Activated CD8-positive, alpha-beta memory T cell treated with anti-CD3 and anti-CD28 coated beads for 24 hours (primary cell): ENCODE measurements at regions not wholly inside any gene's neighbourhood (a gene's known extent, or its start where the extent isn't known, plus 50 kb on each side); places are given as distances from the start of the nearest gene placed in this dataset.

Experiments
- DNase-seq: peaks from one replicate; pipeline ENCODE4 v3.0.0-alpha.2; 2020

DNA sequence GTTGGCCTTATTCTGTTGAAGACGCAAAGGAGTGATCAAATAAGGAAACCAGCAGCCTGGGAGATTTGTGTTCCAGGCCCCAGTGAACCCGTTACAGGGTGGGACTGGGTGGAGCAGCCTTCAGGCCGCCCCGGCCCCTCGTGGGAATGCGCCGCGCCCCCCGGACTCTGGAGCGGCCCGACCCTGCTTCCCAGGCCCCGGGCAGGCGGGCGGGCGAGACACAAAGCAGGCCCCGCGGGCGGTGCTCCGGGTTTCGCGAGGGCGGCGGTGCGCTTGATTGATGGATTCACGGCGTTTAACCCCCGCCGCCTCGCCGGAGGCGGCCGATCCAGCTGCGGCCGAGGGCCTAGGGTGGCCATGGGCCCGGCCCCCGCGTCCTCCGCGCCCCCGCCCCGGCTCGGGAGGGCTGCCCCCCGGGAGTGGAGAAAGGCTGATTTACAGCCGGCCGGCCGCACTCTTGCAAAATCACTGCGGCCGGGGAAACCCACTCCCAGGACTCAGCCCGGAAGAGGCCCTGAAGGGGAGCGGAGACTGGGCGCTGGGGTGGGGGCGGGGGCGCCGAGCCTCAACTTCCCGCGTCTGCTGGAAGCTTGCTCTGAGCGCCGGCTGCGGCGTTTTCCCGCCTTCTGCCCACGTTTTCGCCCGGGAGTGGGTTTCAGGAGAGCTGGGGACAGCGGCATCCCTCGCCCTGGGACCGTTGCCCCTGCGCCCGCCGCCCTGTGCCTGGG is 299.6 kb upstream of the NFE2L3 start:
- DNase-seq = peak; percentile 61

DNA sequence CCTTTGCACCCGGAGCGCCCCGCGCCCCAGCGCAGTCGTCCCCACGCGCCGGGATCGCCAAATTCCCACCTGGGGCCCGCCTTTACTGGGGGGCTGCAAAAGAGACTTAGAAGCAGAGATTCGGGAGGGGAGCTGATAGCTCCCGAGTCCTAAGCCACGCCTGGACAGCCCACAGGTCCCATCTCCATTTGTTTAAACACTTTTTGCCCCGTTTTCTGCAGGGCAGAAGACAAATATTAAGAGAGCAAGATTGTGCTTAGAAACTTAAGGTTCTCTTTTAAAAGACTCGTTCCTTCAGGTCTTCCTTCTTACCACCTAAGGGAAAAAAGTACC is 299.1 kb upstream of the NFE2L3 start:
- DNase-seq = no peak

DNA sequence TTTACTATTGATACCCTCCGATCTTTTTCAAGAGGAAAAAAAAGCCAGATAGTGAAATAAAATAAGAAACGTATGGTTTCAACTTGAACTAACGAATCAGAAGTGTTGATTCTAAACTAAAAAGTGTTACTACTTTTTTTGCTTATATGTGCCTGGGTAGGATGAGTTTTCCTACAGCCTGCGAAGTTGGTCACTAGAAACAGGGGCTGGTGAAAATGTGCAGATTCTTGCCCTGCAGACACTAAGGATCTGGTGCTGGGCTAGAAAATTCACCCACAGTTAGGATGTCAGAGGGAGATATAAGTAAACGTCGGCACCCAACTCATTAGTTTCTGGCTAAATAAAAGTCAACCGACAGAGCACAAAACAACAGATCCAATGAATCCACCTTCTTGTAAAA is 298.7 kb upstream of the NFE2L3 start:
- no peak for DNase-seq

DNA sequence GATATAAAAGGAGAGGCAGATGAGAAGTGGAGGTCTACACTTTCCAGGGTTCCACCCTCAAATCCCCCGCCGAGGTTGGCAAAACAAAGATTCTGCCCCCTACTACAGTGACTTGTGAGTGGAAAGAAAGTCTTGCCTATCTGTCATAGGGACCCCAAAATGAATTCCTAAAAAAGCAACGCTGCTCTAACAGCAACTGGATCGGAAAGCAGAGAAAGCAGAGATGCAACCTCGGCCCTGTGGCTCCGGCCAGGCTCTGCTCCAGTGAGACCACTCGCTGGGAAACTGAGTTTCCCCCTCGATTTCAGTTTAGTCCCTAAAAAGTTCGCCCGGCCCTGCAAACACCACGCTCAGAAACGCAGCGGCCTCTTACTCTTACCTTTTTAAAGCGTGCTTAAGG is 297.9 kb upstream of the NFE2L3 start:
- no peak for DNase-seq

DNA sequence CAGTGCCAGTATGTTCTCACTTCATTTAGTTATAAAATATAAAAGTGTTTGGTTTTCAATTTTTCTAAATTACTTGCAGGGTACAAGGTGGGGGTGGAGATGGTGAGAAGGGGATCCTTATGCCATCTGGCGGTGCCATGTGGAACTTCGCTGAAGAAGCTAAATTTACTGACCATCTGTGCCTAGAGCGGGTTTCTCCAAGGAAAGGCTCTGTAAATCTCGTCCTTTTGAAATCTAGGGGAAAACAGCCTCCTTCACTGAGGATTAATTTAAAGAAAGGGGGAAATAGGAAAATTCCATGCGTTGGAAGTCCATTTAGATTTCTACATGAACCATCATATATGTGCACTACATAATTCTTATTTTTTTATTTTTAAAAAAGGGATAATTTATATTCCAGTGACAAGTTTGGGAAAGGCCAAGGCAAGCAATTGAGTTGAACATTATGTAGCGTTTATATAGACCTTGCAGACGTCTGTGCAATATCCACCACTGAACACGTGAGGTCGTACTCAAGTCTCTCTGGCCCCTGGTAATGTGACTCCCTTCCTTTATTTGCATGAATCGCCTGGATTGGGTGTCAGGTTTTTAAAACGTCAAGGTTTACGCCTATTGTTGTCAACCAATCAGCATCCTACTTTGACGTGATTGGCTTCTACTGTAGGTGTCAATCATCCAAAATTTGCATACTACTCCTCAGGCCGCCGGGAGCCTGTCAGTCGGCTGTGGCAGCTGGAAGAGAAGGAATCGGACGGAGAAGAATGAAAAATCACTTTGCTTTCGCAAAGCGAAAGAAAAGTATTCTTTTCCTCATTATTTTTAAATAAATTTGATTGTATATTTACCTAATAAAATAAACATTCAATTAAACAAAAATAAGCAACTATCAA is 297.1 kb upstream of the NFE2L3 start:
- DNase-seq = no peak

DNA sequence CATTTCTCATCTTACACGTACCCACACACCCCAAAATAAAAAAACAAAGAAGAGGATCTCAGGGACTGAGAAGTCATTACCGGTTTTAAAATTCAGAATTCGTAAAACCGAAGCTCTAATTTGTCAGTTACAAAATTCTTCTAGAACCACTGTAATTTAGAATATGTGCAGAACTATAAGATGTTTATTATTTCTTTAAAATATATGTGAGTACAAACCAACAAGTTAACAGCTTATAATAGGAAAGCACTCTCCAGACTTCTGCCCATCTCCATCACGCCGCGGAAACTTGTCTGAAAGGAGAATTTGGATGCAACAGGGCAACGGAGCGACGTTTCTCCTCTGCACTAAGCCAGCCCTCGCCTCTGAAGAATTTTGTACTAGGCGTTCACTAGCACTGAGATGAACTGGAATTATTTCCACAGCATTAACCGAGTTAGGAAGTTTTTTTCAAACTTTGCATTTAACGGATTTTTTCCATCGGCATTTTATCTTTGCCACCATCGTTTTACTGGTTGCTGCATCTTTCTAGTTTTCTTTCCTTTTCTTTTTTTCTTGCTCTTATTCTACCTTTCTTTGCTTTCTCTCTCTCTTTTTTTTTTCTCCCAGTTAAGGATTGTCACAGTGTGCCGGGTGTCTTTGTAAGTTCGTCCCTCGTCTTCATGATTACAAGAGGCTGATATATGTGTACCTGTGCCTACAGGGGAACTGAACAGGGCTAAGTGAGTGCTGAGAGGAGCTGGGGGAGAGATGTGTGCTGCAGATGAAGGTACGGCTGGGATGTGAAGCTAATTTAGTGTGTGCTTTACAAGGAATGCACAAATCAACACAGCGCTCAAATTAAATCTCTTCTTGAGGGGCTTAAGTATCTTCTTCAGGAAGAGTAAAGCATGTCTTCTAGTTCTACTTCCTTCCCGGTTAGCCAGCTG is 295.9 kb upstream of the NFE2L3 start:
- DNase-seq = no peak

DNA sequence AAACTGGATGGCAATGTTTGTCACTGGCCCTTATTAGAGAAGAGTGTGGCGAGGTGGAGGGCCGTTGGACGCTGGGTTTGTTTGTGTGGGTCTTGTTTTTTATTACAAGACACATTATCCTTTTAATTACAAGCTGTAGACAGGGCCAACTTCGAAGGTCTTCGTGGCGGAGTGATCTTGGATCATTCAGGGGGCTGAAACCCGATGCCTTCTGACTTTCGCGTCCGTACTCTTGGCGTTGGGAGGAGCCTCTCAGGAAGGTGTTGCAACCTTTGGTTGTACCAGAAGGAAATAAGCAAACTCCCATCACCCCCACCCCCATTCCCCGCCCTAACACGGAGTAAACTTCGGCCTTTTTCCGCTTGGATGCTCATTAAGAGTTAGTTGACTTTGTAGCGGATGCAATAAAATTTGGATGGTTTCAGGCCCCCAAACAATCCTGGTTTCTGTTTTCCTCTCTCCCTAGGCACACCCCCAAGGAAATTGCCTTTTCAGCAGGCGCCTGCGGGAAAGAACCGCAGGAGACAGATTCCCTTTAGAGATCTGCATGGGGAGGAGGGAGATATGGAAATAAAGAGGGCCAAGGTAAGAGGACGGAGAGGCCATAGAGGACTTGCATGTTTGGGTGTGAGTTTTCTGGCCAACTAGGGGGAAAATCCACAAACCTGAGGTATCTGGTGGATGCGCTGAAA is 294.5 kb upstream of the NFE2L3 start:
- no peak for DNase-seq

DNA sequence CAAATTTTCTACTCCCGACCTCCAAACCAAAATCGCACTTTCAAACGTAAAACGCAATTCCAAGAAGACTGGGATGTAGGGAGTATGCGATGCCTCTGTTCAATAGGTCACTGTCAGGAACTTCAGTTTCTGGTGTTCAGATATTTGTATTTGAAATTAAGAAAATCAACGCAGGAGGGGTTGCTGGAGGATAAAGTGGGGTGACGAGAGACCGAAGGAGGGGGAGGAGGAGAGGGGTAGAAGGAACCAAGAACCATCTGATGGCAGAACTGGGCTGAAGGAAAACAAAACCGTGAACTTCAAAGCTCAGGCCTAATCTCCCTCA is 293.8 kb upstream of the NFE2L3 start:
- no peak for DNase-seq

DNA sequence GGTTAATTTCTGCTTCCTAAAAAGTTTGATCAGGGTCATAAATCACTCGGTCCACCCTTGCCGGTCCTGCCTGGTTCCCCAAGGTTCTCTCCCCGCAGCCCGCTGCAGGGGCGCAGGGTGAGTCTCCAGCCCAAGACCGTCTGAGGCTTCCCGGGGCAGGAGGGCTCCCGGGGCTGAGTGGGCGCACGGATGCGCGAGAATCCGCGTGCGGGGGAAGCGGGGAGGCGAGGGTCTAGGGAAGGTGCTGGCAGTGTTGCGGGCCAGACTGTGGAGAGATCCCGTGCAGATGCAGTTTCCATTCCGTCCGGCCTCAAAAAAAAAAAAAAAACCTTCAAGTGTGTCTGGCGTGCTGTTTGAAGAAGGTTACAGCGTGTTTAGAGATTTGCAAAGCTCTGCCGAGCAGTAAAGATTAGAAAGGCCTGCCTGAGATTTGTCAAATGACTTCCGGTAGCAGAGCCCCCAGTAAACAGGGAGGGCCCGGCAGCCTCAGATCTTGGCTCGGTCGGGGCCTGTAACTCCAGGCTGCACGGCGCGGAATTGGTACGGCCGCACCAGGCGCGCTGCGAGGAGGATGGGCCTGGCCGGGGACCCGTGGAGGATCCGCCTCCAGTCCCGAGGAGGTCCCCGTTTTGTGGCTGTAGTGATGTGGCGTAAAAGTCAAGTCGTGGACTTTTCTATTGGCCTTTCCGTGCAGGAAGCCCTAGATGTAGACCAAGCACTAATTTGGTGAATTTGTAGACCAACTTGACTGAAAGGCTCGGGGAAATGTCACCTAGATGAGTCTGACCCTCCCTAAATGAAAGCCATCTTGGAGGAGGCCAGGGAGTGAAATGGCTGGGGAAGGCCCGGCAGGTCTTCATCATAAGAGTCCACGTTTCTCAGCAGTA is 293.2 kb upstream of the NFE2L3 start:
- no peak for DNase-seq

DNA sequence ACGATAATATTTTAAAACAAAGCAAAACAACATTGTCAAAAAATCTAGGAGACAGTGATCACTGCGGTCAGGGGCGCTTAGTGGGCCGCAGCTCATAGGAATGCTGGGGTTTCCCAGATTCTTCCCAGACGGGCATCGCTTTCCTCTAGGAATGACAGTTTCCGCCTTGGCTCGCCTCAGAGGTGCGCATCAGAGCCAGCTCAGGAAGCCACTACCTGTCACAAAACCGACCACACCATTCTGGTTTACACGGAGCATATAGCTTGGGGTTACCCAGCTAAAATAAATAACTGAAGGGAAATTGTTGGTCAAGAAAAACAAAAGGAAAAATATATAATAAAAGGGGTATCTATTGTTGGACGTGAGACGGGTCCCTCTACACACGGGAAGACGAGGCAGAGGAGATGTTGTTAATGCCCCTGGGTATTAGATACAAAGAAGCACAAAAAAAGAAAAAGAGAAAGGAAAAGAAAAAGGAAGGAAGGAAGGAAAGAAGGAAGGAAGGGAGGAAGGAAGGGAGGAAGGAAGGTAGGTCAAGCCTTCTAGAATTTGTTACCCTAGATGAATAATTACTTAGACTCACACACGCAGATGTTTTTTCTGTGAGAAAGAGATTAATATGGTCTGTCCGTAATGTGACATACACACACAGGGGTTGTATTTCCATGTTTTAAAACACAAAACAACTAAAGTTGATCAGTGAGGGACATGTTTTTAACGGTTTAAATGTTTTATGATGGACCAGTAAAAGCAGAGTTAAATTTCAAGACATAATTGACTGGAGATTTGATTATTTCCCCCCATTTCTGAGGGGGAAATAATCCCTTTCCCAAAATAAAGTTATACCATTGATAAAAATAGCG is 292.4 kb upstream of the NFE2L3 start:
- no peak for DNase-seq

DNA sequence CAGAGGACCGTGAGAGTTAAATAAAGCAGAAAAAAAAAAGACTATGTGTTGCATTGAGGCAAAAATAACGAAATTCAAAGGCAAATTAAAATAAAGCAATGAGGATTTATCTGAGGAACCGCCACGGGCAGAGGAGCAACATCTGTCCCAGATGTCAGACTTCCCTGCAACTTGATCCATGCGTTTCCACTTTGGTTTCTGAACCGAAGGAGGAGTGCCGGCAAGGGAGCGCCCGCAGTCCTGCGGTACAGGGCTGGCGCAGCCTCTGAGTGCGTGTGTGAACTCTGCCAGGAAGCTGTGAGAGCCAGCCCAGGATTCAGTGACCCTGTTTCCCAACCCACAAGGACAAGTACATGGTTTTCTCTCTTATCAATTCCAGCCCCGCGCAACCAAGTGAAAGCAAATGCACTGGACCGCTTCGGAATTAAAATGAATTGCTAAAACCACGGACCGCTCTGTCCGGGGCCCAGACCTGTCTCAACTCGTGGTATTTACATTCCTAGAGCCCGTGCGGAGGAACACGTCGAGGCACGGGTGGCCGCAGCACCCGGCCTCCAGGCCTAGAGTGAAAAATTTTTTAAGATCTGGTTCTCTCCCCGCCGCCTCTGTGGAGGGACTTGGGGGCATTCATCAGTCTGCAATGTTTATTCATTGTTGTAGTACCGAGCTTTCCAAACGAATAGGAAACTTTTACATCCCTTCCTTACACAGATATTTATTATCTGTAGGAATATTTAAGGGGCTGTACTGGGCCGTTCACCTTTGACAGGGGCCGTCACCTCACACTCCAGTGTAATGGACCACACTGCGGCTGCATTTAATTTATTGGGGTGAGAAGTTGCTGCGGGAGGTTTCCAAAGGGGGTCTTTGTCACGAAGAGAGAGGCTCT is 291.5 kb upstream of the NFE2L3 start:
- DNase-seq = no peak

DNA sequence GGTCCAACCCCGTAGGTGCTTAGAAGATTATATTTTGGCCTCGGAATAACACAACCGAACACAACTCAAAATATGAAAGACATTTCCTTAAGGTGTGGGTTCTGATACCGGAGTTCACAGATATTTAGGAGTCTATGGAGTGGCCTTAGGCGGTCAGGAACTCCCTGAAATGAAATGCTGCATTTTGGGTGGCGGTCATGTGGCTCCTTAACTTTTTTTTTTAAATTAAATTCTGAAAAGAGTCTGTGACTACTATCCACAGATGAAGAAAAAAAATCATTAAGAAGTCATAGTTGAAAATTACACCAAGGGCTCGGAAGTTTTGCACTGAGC is 290.9 kb upstream of the NFE2L3 start:
- DNase-seq = no peak

DNA sequence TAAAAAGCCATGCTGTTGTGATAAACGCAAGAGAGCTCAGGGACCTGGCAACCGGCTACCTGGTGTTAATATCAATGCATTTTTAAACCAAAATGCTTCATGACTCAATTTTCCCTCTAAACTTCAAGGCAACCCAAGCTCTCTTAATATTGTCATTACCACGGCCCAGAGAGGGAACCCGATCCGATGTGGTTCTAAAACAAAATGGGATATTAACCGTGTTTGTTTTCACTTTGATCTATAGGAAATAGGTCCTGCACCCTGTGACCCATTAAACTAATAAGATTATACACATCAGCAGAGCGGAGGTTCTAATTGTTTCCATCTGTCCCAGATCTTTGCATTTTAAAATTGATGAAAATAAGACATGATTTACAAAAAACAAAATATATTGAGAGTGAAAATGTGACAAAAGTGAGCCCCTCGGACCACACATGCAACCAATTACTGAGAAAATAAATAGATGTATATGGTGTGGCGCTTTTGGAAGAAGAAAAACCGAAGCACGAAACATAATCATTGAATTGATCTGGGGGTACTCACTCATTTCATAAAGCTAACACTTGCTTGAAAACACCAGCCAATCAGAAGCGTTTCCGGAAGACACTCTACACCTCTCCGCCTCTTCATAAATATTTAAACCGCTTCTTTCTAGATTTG is 290.3 kb upstream of the NFE2L3 start:
- DNase-seq = no peak

DNA sequence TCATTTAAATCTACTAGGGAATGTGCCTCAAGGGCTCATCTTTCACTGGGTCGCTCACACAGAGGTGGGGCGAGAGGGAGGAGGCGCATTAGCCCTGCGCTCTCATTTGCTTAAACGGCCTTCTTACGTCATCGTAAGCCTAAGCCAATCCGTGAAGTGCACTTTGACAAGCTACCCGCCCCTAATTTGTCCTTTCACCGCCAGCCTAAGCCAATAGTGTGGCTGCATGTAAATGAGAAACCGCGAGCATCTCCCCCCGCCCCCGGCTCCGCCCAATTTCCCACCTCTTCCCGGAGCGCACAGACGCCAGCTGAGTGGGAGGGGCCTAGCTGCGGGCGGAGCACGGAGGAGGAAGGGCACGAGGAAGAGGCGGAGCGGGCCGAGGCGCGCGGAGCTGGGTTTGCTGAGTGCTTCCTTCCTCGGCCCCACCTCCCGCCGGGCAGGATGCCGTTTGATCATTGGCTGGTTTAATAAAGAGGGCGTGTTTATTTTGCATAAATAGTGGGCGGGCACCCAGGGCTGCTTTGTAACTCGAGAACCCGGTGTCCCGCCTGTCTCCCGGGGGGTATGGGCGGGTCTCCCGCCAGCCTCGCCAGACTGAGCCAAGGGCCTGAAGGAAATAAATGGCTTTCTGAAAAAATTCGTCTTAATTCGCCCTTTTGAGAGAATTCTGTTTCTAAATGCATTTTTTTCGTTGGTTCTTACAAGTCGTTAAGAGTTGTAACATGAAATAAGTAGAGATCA is 289.6 kb upstream of the NFE2L3 start:
- peak; percentile 87 for DNase-seq

DNA sequence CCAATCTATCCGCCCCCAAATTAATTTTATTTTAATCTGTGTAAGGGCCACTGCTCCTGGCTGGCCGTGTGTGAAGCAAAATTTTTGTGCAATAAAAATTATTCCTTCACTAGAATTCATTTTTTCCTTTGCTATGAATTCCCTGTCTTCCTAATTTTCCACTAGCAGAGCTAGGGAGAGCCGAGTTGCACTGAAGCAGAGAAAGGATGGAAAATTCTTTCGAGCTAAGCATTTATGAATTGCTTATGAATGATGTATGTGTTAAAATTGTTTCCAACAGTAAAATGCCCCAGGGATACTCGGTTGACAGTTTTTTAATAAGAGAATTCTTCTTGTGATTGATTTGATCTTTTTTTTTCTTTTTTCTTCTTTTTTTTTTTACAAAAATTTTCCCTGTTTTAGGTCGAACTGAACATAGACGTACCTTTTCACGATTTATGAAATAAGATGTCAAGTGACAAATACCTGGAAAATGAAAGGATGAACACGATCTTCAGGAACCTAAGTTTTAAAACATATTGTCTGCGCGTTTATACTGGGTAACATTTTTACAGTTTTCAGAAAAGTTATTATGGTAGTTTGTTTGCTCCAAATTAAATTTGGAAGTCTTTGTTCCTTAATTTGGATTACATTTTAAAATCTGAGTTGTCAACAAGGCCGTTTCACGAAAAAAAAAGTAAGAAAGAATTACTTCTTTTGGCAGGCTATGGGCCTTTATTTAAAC is 288.8 kb upstream of the NFE2L3 start:
- no peak for DNase-seq

DNA sequence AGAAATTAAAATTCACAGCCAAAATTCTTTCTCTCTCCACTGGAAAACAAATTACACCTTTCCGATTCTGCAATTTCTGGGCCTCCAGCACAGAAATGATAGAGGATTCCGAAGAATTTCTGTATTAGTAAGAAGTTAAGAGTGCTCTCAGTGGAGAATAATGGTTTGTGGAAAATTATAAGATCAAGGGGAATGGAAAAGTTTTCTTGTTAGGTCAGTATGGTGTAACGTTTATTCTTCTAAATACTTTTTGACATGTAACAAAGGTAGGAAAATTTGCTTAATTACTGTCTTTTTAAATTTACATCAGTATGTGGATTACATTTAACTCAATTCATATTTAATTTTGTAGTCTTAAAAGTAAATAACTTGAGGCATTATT is 288.3 kb upstream of the NFE2L3 start:
- DNase-seq = no peak

DNA sequence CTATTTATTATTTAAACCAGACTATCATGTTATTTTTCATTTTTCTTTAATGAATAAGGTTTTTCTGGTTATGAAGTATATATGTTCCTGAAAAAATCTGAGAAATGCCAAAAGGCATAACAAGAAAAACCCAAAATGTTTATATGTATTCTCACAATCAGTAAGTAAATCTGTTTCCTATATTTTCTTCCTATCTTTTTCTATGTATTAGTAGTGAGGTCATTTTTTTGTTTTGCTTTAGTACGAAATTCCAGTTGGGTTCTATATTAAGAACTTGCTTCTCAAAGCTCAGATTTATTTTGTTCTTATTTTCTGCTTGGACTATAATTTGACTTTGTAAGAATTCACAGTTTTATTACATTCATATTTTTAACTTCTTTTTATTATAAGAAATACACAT is 287.5 kb upstream of the NFE2L3 start:
- no peak for DNase-seq
